ENCODE measurements at regions not wholly inside any gene's neighbourhood (a gene's known extent, or its start where the extent isn't known, plus 50 kb on each side); places are given as distances from the start of the nearest gene placed in this dataset.

GRCh38 chr13:63156816-63157215 is 1741.2 kb upstream of the PCDH20 start:
- no peak for DNase-seq (ENCODE audit: low read depth, low spot score)

- no peak for DNase-seq (ENCODE audit: low read depth, low spot score)
Measured at GRCh38 chr13:63149375-63149774, 1733.7 kb upstream of the PCDH20 start.

GRCh38 chr13:63139277-63139676 is 1723.6 kb upstream of the PCDH20 start:
- no peak for DNase-seq (ENCODE audit: low read depth, low spot score)

- no peak for DNase-seq (ENCODE audit: low read depth, low spot score)
Measured at GRCh38 chr13:63129995-63130394, 1714.3 kb upstream of the PCDH20 start.

- no peak for DNase-seq (ENCODE audit: low read depth, low spot score)
Measured at GRCh38 chr13:63128716-63129115, 1713.1 kb upstream of the PCDH20 start.

- peak; percentile 13 for DNase-seq (ENCODE audit: low read depth, low spot score)
Measured at GRCh38 chr13:63124863-63125262, 1709.2 kb upstream of the PCDH20 start.

- DNase-seq (ENCODE audit: low read depth, low spot score) = no peak
Measured at GRCh38 chr13:63120883-63121282, 1705.2 kb upstream of the PCDH20 start.

GRCh38 chr13:63117710-63118109 is 1702.1 kb upstream of the PCDH20 start:
- DNase-seq (ENCODE audit: low read depth, low spot score) = no peak

GRCh38 chr13:63112799-63113395 is 1697.2 kb upstream of the PCDH20 start:
- DNase-seq (ENCODE audit: low read depth, low spot score) = no peak

GRCh38 chr13:63110466-63110865 is 1694.8 kb upstream of the PCDH20 start:
- no peak for DNase-seq (ENCODE audit: low read depth, low spot score)

- no peak for DNase-seq (ENCODE audit: low read depth, low spot score)
Measured at GRCh38 chr13:63107179-63107943, 1691.7 kb upstream of the PCDH20 start.

GRCh38 chr13:63094717-63095116 is 1679.1 kb upstream of the PCDH20 start:
- DNase-seq (ENCODE audit: low read depth, low spot score) = no peak

- DNase-seq (ENCODE audit: low read depth, low spot score) = no peak
Measured at GRCh38 chr13:63093907-63094469, 1678.3 kb upstream of the PCDH20 start.

GRCh38 chr13:63092456-63092855 is 1676.8 kb upstream of the PCDH20 start:
- DNase-seq (ENCODE audit: low read depth, low spot score) = peak; percentile 13

- no peak for DNase-seq (ENCODE audit: low read depth, low spot score)
Measured at GRCh38 chr13:63090524-63090923, 1674.9 kb upstream of the PCDH20 start.

- no peak for DNase-seq (ENCODE audit: low read depth, low spot score)
Measured at GRCh38 chr13:63088226-63088625, 1672.6 kb upstream of the PCDH20 start.

GRCh38 chr13:63086286-63086685 is 1670.6 kb upstream of the PCDH20 start:
- DNase-seq (ENCODE audit: low read depth, low spot score) = no peak

- no peak for DNase-seq (ENCODE audit: low read depth, low spot score)
Measured at GRCh38 chr13:63085851-63086250, 1670.2 kb upstream of the PCDH20 start.

GRCh38 chr13:63081400-63082014 is 1665.9 kb upstream of the PCDH20 start:
- no peak for DNase-seq (ENCODE audit: low read depth, low spot score)

GRCh38 chr13:63075126-63075525 is 1659.5 kb upstream of the PCDH20 start:
- DNase-seq (ENCODE audit: low read depth, low spot score) = no peak

GRCh38 chr13:63050287-63050686 is 1634.6 kb upstream of the PCDH20 start:
- DNase-seq (ENCODE audit: low read depth, low spot score) = no peak

- no peak for DNase-seq (ENCODE audit: low read depth, low spot score)
Measured at GRCh38 chr13:63048653-63049052, 1633.0 kb upstream of the PCDH20 start.

Measured in smooth muscle cell of the brain vasculature (primary cell).